CD4-positive, alpha-beta T cell treated with Interleukin-17A for 4 hours (primary cell): ENCODE measurements at regions not wholly inside any gene's neighbourhood (a gene's known extent, or its start where the extent isn't known, plus 50 kb on each side); places are given as distances from the start of the nearest gene placed in this dataset.

Source experiments
- DNase-seq: peaks from one replicate; pipeline ENCODE4 v3.0.0-alpha.2; 2020; ENCODE audit warnings: mixed read lengths

GRCh38 chr20:50286609-50287008, 96.0 kb downstream of the CEBPB start:
- DNase-seq: no peak

- DNase-seq: no peak
Observed at GRCh38 chr20:50287512-50287911, 96.9 kb downstream of the CEBPB start.

GRCh38 chr20:50288128-50288623, 97.5 kb downstream of the CEBPB start:
- DNase-seq: no peak

GRCh38 chr20:50289581-50289980, 99.0 kb downstream of the CEBPB start:
- no peak for DNase-seq

GRCh38 chr20:50290112-50290511, 99.5 kb downstream of the CEBPB start:
- DNase-seq: no peak

GRCh38 chr20:50290808-50291207, 100.2 kb downstream of the CEBPB start:
- DNase-seq: no peak

- DNase-seq: no peak
Observed at GRCh38 chr20:50291254-50292078, 100.8 kb downstream of the CEBPB start.

- no peak for DNase-seq
Observed at GRCh38 chr20:50292079-50292590, 101.5 kb downstream of the CEBPB start.

- no peak for DNase-seq
Observed at GRCh38 chr20:50292591-50293283, 102.1 kb downstream of the CEBPB start.

GRCh38 chr20:50293284-50294139, 102.9 kb downstream of the CEBPB start:
- DNase-seq: no peak

GRCh38 chr20:50294164-50295088, 103.8 kb downstream of the CEBPB start:
- DNase-seq: no peak

- no peak for DNase-seq
Observed at GRCh38 chr20:50295345-50295744, 104.7 kb downstream of the CEBPB start.

GRCh38 chr20:50295762-50296449, 105.3 kb downstream of the CEBPB start:
- DNase-seq: no peak

GRCh38 chr20:50296450-50297375, 106.1 kb downstream of the CEBPB start:
- DNase-seq: no peak

- no peak for DNase-seq
Observed at GRCh38 chr20:50297498-50298376, 107.1 kb downstream of the CEBPB start.

GRCh38 chr20:50298554-50299324, 108.1 kb downstream of the CEBPB start:
- DNase-seq: no peak

GRCh38 chr20:50299325-50299629, 108.6 kb downstream of the CEBPB start:
- DNase-seq: no peak

GRCh38 chr20:50301165-50301564, 110.5 kb downstream of the CEBPB start:
- DNase-seq: no peak
